CD14-positive monocyte (primary cell): ENCODE measurements at regions not wholly inside any gene's neighbourhood (a gene's known extent, or its start where the extent isn't known, plus 50 kb on each side); places are given as distances from the start of the nearest gene placed in this dataset.

Source experiments
- DNase-seq, 3 donors: peaks; one replicate each; pipeline ENCODE4 v3.0.0-alpha.2; 2011 to 2022
- H2AFZ ChIP-seq: 2 replicates; pipeline ENCODE4 v1.6.0; 2012; ENCODE audit warnings: mild to moderate bottlenecking, low read depth, low read length, inconsistent platforms; ENCODE audit not compliant: insufficient read depth, poor library complexity, severe bottlenecking
- H3K27ac ChIP-seq, 2 donors: 1 replicate in 1 of 2; 2 replicates in 1 of 2; pipeline ENCODE4 v1.5.1; 2012 to 2013; ENCODE audit warnings: low read length in 2 of 2, control low read depth in 1 of 2, inconsistent platforms in 1 of 2, low read depth in 1 of 2, mild to moderate bottlenecking in 1 of 2
- H3K27me3 ChIP-seq, 2 donors: one replicate each; pipeline versions ENCODE4 v1.6.0 to v1.6.1; 2011 to 2013; ENCODE audit warnings: low read length in 2 of 2; ENCODE audit not compliant: control insufficient read depth in 2 of 2, insufficient read depth in 2 of 2
- H3K36me3 ChIP-seq, 2 donors: replicated peaks in 1 of 2; 1 replicate in 1 of 2; 2 replicates in 1 of 2; pipeline versions ENCODE4 v1.5.1 to v1.6.1; 2012 to 2013; ENCODE audit warnings: low read length in 2 of 2, control low read depth in 1 of 2, inconsistent platforms in 1 of 2, mild to moderate bottlenecking in 1 of 2; ENCODE audit not compliant: insufficient read depth in 2 of 2, control insufficient read depth in 1 of 2
- H3K4me1 ChIP-seq, 2 donors: 1 replicate in 1 of 2; 2 replicates in 1 of 2; pipeline versions ENCODE4 v1.5.1 to v1.6.1; 2012 to 2013; ENCODE audit warnings: low read length in 2 of 2, control low read depth in 1 of 2, inconsistent platforms in 1 of 2, mild to moderate bottlenecking in 1 of 2, moderate library complexity in 1 of 2; ENCODE audit not compliant: insufficient read depth in 2 of 2, control insufficient read depth in 1 of 2
- H3K4me2 ChIP-seq: replicated peaks from 2 replicates; pipeline ENCODE3; 2012; ENCODE audit warnings: low read length, moderate library complexity, mild to moderate bottlenecking; ENCODE audit not compliant: poor library complexity, severe bottlenecking; ENCODE audit errors: extremely low read depth
- H3K4me3 ChIP-seq, 3 experiments: fragments of 200-600 bp in 1 of 3; sonication (generic) in 1 of 3; replicated peaks in 1 of 3; 1 replicate in 2 of 3; 2 replicates in 1 of 3; pipeline ENCODE4 v1.5.1; 2011 to 2013; ENCODE audit warnings: low read length in 3 of 3, mild to moderate bottlenecking in 3 of 3, control low read depth in 2 of 3, low read depth in 2 of 3, inconsistent platforms in 1 of 3, moderate library complexity in 1 of 3
- H3K79me2 ChIP-seq: 2 replicates; pipeline ENCODE4 v1.6.0; 2012; ENCODE audit warnings: mild to moderate bottlenecking, control low read depth, inconsistent platforms, low read length, moderate library complexity; ENCODE audit not compliant: insufficient read depth
- H3K9ac ChIP-seq: 2 replicates; pipeline ENCODE4 v1.6.0; 2017; ENCODE audit warnings: low read length, mild to moderate bottlenecking; ENCODE audit not compliant: insufficient read depth, poor library complexity, severe bottlenecking
- H3K9me3 ChIP-seq, 2 donors: replicated peaks in 1 of 2; 1 replicate in 1 of 2; 2 replicates in 1 of 2; pipeline versions ENCODE4 v1.5.1 to v1.6.1; 2012 to 2013; ENCODE audit warnings: low read length in 2 of 2, control low read depth in 1 of 2; ENCODE audit not compliant: control insufficient read depth in 1 of 2, insufficient read depth in 1 of 2
- H4K20me1 ChIP-seq: 2 replicates; pipeline ENCODE4 v1.6.0; 2012; ENCODE audit warnings: mild to moderate bottlenecking, low read length, control low read depth, moderate library complexity; ENCODE audit not compliant: insufficient read depth
- H3K27ac Mint-ChIP-seq, 7 donors: one replicate each; pipeline ENCODE4 v1.8.0; 2020; ENCODE audit warnings: mild to moderate bottlenecking in 7 of 7, mixed read lengths in 7 of 7, moderate library complexity in 6 of 7, inconsistent platforms in 2 of 7
- H3K27me3 Mint-ChIP-seq, 3 donors: one replicate each; pipeline ENCODE4 v1.8.0; 2021 to 2022; ENCODE audit warnings: low read depth in 3 of 3, mild to moderate bottlenecking in 3 of 3, mixed read lengths in 3 of 3, moderate library complexity in 3 of 3, inconsistent platforms in 1 of 3
- H3K36me3 Mint-ChIP-seq, 2 donors: one replicate each; pipeline ENCODE4 v1.8.0; 2020; ENCODE audit warnings: mixed read lengths in 2 of 2, inconsistent platforms in 1 of 2, mild to moderate bottlenecking in 1 of 2
- H3K4me1 Mint-ChIP-seq: one replicate; pipeline ENCODE4 v1.8.0; 2020; ENCODE audit warnings: mild to moderate bottlenecking, mixed read lengths
- H3K4me3 Mint-ChIP-seq, 2 donors: one replicate each; pipeline ENCODE4 v1.8.0; 2020; ENCODE audit warnings: mild to moderate bottlenecking in 2 of 2, mixed read lengths in 2 of 2, moderate library complexity in 1 of 2
- H3K9me3 Mint-ChIP-seq, 7 donors: one replicate each; pipeline ENCODE4 v1.8.0; 2020 to 2022; ENCODE audit warnings: mixed read lengths in 7 of 7, mild to moderate bottlenecking in 6 of 7, moderate library complexity in 6 of 7, inconsistent platforms in 2 of 7
- CTCF ChIP-seq: fragments of 200-600 bp; IDR thresholded peaks from one replicate; pipeline ENCODE4 v1.8.0; 2022; ENCODE audit warnings: antibody characterized with exemption, mild to moderate bottlenecking
- WGBS: methylation state at CpG from one replicate; pipeline ENCODE4 v1.1.5; 2013; ENCODE audit warnings: missing lambda C conversion rate; ENCODE audit not compliant: insufficient coverage; 5-methylcytosine and 5-hydroxymethylcytosine counted together
- intact Hi-C, 2 donors: fragments of 100-400 bp; cut with micrococcal nuclease; formaldehyde crosslinking; loops; one replicate each; pipeline versions ENCODE4 v1.15.0 to v1.15.1; 2023

- H3K9me3 Mint-ChIP-seq = peaks cover 0 to 3% (median 0%) of the 10 kb centered on the region in 7 donors
- H4K20me1 ChIP-seq = no peaks in the 10 kb centered on the region
Observed at GRCh38 chr9:33722359-33722675, 73.0 kb upstream of the PRSS3 start.

GRCh38 chr9:33728613-33729012 lies 66.7 kb upstream of the PRSS3 start:
- Histone ChIP-seq H2AFZ (no peak overlapping the region), H3K36me3 (no peaks in the 10 kb centered on the region), H3K4me3 (no peak overlapping the region), H3K79me2 (no peaks in the 10 kb centered on the region), H4K20me1 (no peaks in the 10 kb centered on the region), H3K4me1 (no peaks in the 10 kb centered on the region), H3K9ac (no peak overlapping the region), H3K27me3 (no peaks in the 10 kb centered on the region), H3K27ac (no peak overlapping the region), H3K9me3 (no peaks in the 10 kb centered on the region), H3K4me2 (no peak overlapping the region)
- no peak for DNase-seq
- no CpG with 5 or more reads among the region's 1 CpG for WGBS
- peaks cover 3 to 11% (median 4%) of the 10 kb centered on the region in 3 donors for H3K27me3 Mint-ChIP-seq
- no peak overlapping the region for H3K4me3 Mint-ChIP-seq
- H3K36me3 Mint-ChIP-seq = no peaks in the 10 kb centered on the region
- no peak overlapping the region for H3K27ac Mint-ChIP-seq
- peaks cover 0 to 3% (median 2%) of the 10 kb centered on the region in 7 donors for H3K9me3 Mint-ChIP-seq
- peaks cover 2% of the 10 kb centered on the region for H3K4me1 Mint-ChIP-seq
- intact Hi-C loops = no loop called here
- TF ChIP-seq CTCF = no peak

More at GRCh38 chr9:33722359-33722675, 73.0 kb upstream of the PRSS3 start:
- Histone ChIP-seq H3K4me2 (no peak overlapping the region), H3K4me3 (no peak overlapping the region), H3K27me3 (no peaks in the 10 kb centered on the region), H3K9me3 (no peaks in the 10 kb centered on the region), H3K36me3 (no peaks in the 10 kb centered on the region), H2AFZ (no peak overlapping the region), H3K9ac (no peak overlapping the region), H3K4me1 (peaks cover 25 to 27% of the 10 kb centered on the region in 2 donors), H3K27ac (no peak overlapping the region), H3K79me2 (no peaks in the 10 kb centered on the region)
- Mint-ChIP-seq H3K27me3 (peaks cover 1 to 11% (median 4%) of the 10 kb centered on the region in 3 donors), H3K4me1 (peaks cover 28% of the 10 kb centered on the region), H3K36me3 (no peaks in the 10 kb centered on the region), H3K4me3 (no peak overlapping the region), H3K27ac (no peak overlapping the region)
- TF ChIP-seq CTCF = peak; percentile 72
- 0% methylated on average over 2 of the region's 5 CpGs for WGBS
- intact Hi-C loops = loop anchor here (2.0 to 5.0 kb wide), 2 partner anchors 40 to 98 kb away; no protein-coding TSS in a partner anchor
- DNase-seq = no peak
